DMS153 treated with DMSO at 0.1 percent for 48 hours (cell line): ENCODE measurements at regions not wholly inside any gene's neighbourhood (a gene's known extent, or its start where the extent isn't known, plus 50 kb on each side); places are given as distances from the start of the nearest gene placed in this dataset.
A peak's percentile ranks its signal among the peaks of the same experiment; 100 is the strongest.

Experiments
- DNase-seq: peaks from one replicate; lab custom pipeline; 2025; ENCODE audit not compliant: unreplicated experiment; lab: John Stamatoyannopoulos, UW

- DNase-seq = no peak
These were observed 539.7 kb downstream of the ACTL7B start for GRCh38 chr9:108316066-108316465.

- no peak for DNase-seq
These were observed 544.0 kb downstream of the ACTL7B start for GRCh38 chr9:108311745-108312144.

GRCh38 chr9:108310202-108310601 is 545.6 kb downstream of the ACTL7B start:
- DNase-seq = no peak

- no peak for DNase-seq
These were observed 555.2 kb downstream of the ACTL7B start for GRCh38 chr9:108300306-108301287.

- DNase-seq = no peak
These were observed 558.7 kb downstream of the ACTL7B start for GRCh38 chr9:108297073-108297472.

- DNase-seq = no peak
These were observed 559.7 kb downstream of the ACTL7B start for GRCh38 chr9:108296056-108296455.

GRCh38 chr9:108291586-108291932 is 564.2 kb downstream of the ACTL7B start:
- DNase-seq = no peak

GRCh38 chr9:108290839-108291585 is 564.8 kb downstream of the ACTL7B start:
- DNase-seq = no peak

- no peak for DNase-seq
These were observed 569.1 kb downstream of the ACTL7B start for GRCh38 chr9:108286638-108287206.

GRCh38 chr9:108283696-108284095 is 572.1 kb downstream of the ACTL7B start:
- no peak for DNase-seq

- DNase-seq = no peak
These were observed 572.9 kb downstream of the ACTL7B start for GRCh38 chr9:108282872-108283271.

- no peak for DNase-seq
These were observed 574.1 kb downstream of the ACTL7B start for GRCh38 chr9:108281696-108282095.

- no peak for DNase-seq
These were observed 577.4 kb downstream of the ACTL7B start for GRCh38 chr9:108278341-108278740.

- no peak for DNase-seq
These were observed 578.6 kb downstream of the ACTL7B start for GRCh38 chr9:108277216-108277615.

- no peak for DNase-seq
These were observed 579.9 kb downstream of the ACTL7B start for GRCh38 chr9:108275906-108276305.

GRCh38 chr9:108274971-108275370 is 580.8 kb downstream of the ACTL7B start:
- no peak for DNase-seq

- DNase-seq = no peak
These were observed 581.8 kb downstream of the ACTL7B start for GRCh38 chr9:108273988-108274387.

- peak; percentile 57 for DNase-seq
These were observed 583.4 kb downstream of the ACTL7B start for GRCh38 chr9:108272349-108272899.

GRCh38 chr9:108271646-108272348 is 584.0 kb downstream of the ACTL7B start:
- peak; percentile 93 for DNase-seq

GRCh38 chr9:108271236-108271635 is 584.5 kb downstream of the ACTL7B start:
- DNase-seq = no peak

GRCh38 chr9:108270561-108270960 is 585.2 kb downstream of the ACTL7B start:
- no peak for DNase-seq
